ENCODE measurements at regions not wholly inside any gene's neighbourhood (a gene's known extent, or its start where the extent isn't known, plus 50 kb on each side); places are given as distances from the start of the nearest gene placed in this dataset.

- no peak overlapping the region for H3K9ac ChIP-seq (ENCODE audit: low read length)
- no peaks in the 10 kb centered on the region for H3K36me3 ChIP-seq (ENCODE audit: insufficient read depth, low read length)
- no peaks in the 10 kb centered on the region for H3K79me2 ChIP-seq (ENCODE audit: insufficient read depth, low read length)
- H2AFZ ChIP-seq (ENCODE audit: low read length): no peak overlapping the region
- no peaks in the 10 kb centered on the region for H3K9me2 ChIP-seq (ENCODE audit: low read depth, low read length)
- no peaks in the 10 kb centered on the region for H3K4me1 ChIP-seq (ENCODE audit: insufficient read depth, low read length, severe bottlenecking)
- no peaks in the 10 kb centered on the region; the same call in 1 of the 2 replicates for H3K9me3 ChIP-seq (ENCODE audit: low read length)
- TF ChIP-seq EZH2 (IDR thresholded peaks at IDR 0.05; ENCODE audit: borderline replicate concordance, low read length): no peak
- no peak for TF ChIP-seq CTCF (IDR thresholded peaks at IDR 0.05; ENCODE audit: low read length)
- no peak overlapping the region for H3K4me3 ChIP-seq (ENCODE audit: low read depth, low read length, poor library complexity, severe bottlenecking)
- no peaks in the 10 kb centered on the region for H3F3A ChIP-seq (ENCODE audit: insufficient read depth, low read length)
- H3K4me2 ChIP-seq (ENCODE audit: low read length): no peak overlapping the region
- H4K20me1 ChIP-seq (ENCODE audit: insufficient read depth, low read length): no peaks in the 10 kb centered on the region
- H3K27ac ChIP-seq (ENCODE audit: low read depth, low read length, poor library complexity, severe bottlenecking): no peak overlapping the region
- H3K27me3 ChIP-seq (ENCODE audit: insufficient read depth, low read length): no peaks in the 10 kb centered on the region
These were observed 203.0 kb downstream of the SEC61B start for GRCh38 chr9:99425124-99425523.

GRCh38 chr9:99425923-99426842 lies 204.1 kb downstream of the SEC61B start:
- Histone ChIP-seq H3K9me3 (ENCODE audit: low read length) (no peaks in the 10 kb centered on the region; the same call in 1 of the 2 replicates), H3K4me1 (ENCODE audit: insufficient read depth, low read length, severe bottlenecking) (no peaks in the 10 kb centered on the region), H3K4me2 (ENCODE audit: low read length) (no peak overlapping the region), H4K20me1 (ENCODE audit: insufficient read depth, low read length) (no peaks in the 10 kb centered on the region), H3K9me2 (ENCODE audit: low read depth, low read length) (no peaks in the 10 kb centered on the region), H2AFZ (ENCODE audit: low read length) (no peak overlapping the region), H3K79me2 (ENCODE audit: insufficient read depth, low read length) (no peaks in the 10 kb centered on the region), H3K27ac (ENCODE audit: low read depth, low read length, poor library complexity, severe bottlenecking) (no peak overlapping the region), H3K4me3 (ENCODE audit: low read depth, low read length, poor library complexity, severe bottlenecking) (no peak overlapping the region), H3F3A (ENCODE audit: insufficient read depth, low read length) (no peaks in the 10 kb centered on the region), H3K9ac (ENCODE audit: low read length) (no peak overlapping the region), H3K27me3 (ENCODE audit: insufficient read depth, low read length) (no peaks in the 10 kb centered on the region), H3K36me3 (ENCODE audit: insufficient read depth, low read length) (no peaks in the 10 kb centered on the region)
- no peak for TF ChIP-seq CTCF (IDR thresholded peaks at IDR 0.05; ENCODE audit: low read length)
- TF ChIP-seq EZH2 (IDR thresholded peaks at IDR 0.05; ENCODE audit: borderline replicate concordance, low read length): no peak

GRCh38 chr9:99427260-99427659 lies 205.2 kb downstream of the SEC61B start:
- Histone ChIP-seq H3K27me3 (ENCODE audit: insufficient read depth, low read length) (no peaks in the 10 kb centered on the region), H3K4me3 (ENCODE audit: low read depth, low read length, poor library complexity, severe bottlenecking) (no peak overlapping the region), H3K4me1 (ENCODE audit: insufficient read depth, low read length, severe bottlenecking) (no peaks in the 10 kb centered on the region), H3K27ac (ENCODE audit: low read depth, low read length, poor library complexity, severe bottlenecking) (no peak overlapping the region), H3K9ac (ENCODE audit: low read length) (no peak overlapping the region), H2AFZ (ENCODE audit: low read length) (no peak overlapping the region), H3K4me2 (ENCODE audit: low read length) (no peak overlapping the region), H3K9me2 (ENCODE audit: low read depth, low read length) (no peaks in the 10 kb centered on the region), H4K20me1 (ENCODE audit: insufficient read depth, low read length) (no peaks in the 10 kb centered on the region), H3F3A (ENCODE audit: insufficient read depth, low read length) (no peaks in the 10 kb centered on the region), H3K9me3 (ENCODE audit: low read length) (no peaks in the 10 kb centered on the region; the same call in 1 of the 2 replicates), H3K36me3 (ENCODE audit: insufficient read depth, low read length) (no peaks in the 10 kb centered on the region), H3K79me2 (ENCODE audit: insufficient read depth, low read length) (no peaks in the 10 kb centered on the region)
- TF ChIP-seq CTCF (IDR thresholded peaks at IDR 0.05; ENCODE audit: low read length): no peak
